ENCODE measurements at regions not wholly inside any gene's neighbourhood (a gene's known extent, or its start where the extent isn't known, plus 50 kb on each side); places are given as distances from the start of the nearest gene placed in this dataset.
A peak's percentile ranks its signal among the peaks of the same experiment; 100 is the strongest.

DNA sequence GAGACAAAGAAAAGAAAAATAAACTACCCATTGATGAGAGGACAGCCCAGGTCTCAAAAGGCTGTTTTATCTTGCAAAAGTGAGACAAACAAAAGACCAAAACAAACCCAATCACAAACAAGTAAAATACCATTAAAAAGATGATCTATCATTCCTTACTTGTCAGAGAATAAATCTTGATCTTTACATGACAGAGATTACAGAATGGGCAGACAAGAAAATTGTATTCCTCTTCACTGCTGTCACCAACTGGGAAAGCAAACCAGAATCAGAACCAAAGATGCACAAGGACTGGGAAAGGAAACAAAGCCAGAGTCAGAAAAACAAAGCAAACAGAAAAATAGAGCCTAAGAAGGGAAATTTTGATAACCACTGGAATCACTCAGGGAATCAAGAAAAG is 444.0 kb upstream of the PDE3A start:
- no peak for DNase-seq

DNA sequence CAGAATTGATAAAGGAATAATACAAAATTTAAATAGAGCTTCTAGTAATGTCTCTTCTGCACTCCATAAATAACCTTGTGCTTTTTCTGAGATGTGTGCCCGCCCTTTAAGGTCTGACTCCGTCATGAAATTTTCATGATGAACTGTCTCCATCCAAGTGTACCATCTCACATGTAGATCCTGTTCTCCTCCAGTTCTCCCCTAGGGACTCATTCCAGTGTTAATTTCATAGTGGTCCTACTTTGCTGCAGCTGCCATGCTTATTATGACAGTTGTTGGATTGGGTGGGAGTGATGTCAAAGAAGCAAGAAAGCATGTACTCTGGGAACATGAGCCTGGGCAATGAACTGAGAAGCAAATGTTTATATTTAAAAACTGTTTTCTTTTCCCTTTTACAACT is 442.5 kb upstream of the PDE3A start:
- DNase-seq = peak in 1 of 2 experiments; percentile 11

DNA sequence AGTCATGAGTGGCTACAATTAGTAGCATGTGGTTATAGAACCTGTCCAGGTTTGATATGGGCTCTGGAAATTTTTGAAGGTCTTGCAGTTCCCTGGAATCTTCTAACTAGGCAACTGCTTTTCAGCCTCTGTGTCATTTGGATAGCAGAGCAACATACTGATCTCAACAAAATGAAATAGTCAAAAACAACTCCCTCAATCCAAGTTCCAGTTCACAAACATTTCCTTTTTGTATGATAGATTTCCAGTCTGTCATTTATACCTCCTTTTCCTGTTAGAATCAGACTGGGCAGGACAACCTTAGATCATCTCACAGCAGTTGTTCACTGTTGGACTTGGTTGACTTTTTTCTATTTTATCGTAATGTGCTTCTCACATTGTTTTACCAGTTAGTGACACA is 442.1 kb upstream of the PDE3A start:
- DNase-seq = no peak

DNA sequence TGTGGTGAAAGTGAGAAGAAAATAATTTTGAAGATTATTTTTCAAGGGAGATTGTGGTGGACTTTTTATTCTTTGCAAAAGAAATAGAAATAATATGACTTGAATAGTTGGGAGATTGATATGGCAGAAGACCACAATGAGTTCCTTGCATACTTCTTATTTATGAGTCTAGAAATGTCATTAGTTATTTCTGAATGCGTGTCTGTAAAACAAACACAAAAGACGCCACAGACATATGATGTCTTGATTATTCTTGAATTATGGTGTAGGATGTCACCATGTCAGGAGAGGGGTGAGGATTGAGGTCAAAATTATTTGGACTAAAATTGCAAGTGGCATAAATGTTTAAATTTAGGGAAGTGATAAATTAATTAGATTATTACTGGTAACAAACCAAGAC is 440.7 kb upstream of the PDE3A start:
- no peak for DNase-seq

DNA sequence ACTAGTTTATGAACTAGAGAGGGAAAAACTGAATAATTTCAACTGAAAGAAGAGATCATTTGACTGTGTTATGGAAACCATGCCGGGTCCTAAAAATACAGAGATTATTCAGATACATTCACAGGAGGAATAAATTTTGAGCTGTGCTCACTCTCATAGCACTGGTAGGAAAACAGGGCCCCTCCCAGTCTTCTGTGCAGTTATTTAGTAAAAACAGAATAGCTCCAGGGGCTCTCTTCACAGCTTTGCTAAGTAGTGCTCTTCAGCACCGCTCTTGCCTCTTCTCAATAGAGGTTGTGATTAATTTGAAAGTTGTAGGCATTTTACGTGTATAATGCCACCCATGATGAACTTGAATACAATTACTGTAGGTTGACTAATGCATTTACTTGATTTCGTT is 435.9 kb upstream of the PDE3A start:
- DNase-seq = no peak

DNA sequence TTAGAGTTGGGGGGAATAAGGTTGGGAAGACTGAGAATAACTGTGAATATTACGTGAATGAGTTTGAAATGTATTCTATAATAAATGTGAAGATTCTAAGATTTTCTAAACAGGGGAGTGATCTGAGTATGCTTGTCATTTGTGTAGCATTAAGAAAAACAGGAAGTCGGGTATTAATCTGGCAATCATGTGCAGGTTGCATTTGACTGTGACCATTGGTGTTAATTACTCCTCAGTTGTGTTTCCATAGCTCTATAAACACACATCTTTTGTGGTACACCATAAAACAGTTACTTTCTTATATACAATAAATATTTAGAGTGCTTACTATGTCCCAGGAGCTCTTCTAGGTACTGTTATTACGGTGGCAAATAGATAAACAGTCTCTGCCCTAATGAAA is 434.4 kb upstream of the PDE3A start:
- no peak for DNase-seq

DNA sequence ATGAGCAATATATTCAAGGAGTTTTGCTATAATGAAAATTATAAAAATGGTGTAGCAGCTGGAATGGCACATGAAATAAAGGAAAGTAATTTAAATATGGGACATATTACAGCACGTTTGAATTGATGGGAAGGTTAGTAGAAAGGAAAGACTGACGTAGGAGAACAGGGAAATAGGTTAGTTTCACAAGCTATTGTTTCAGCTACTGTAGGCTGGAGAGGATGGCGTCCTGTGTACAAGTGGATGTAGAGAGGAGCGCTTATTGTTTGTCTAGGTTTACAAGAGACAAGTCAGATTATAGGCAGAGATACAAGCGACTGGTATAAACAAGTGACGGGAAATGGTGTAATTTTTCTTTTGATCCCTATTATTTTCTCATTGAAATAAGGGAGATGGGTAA is 431.2 kb upstream of the PDE3A start:
- DNase-seq = no peak

DNA sequence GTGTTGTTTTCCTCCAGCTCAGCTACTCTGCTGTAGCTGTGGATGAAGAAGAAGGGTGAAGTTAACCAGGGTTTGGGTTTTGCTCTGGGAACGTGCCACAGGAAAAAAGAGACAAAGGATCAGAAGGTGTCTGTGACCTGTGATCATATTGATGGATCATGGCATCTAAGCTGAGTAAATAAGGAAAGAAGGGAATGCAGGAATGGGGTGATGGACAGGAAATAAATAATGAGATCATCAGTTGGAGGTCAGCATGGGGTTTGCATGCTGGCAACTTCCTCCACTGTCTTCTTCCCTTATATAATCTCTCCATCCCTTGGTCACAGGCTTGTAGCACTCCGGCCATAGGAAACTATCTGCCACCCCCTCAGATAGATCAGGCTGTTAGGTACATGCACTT is 430.3 kb upstream of the PDE3A start:
- no peak for DNase-seq

DNA sequence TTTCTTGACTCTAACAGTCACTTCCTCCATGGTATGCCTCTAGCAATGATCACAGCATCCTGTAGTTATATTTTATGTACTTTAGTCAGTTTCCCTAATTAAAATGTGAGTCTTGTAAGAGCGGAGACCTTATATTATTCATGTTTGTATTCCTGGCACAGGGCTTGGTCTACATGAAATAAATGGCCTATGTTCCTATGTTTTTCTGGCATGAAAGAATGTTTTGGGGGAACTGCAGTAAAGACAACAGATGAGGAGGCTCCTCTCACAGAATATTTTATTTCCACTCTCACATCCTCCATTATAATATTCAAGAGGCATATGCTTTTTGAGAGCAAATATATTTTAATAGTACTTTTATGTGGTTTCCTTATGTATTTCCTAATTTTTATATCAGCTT is 429.8 kb upstream of the PDE3A start:
- DNase-seq = no peak

DNA sequence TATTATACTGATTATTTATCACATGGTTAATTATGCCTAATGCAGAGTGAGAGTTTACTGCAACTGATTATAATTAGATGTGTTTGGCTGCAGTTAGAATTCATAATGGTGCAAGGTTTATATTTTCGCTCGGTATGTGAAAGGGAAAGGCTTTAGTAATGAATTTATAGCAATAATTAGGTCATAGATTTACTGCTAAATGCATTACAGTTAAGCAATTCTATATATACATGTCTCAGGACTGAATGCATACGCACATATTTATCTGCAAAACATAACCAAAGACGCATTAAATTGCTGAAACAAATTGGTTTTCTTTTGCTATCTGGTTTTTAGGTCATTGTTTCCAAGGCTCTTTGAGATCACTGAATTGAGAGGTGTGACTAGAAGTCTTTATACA is 428.1 kb upstream of the PDE3A start:
- no peak for DNase-seq

DNA sequence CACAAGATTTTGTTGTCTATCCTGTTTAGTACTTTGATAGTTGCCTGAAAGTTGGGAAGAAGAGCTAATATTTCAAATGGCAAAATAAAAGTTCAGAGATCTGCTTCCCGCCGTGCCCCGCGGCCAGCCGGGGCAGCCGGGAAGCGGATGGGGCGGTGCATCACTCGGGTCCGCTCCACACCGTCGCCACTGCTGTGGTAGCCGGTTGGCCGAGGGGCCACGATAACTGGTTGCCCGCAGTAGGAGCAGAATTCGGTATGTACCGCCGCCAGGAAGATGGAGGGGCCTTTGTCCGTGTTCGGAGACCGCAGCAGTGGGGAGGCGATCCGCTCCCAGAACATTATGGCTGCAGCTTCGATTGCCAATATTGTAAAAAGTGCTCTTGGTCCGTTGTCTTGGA is 427.2 kb upstream of the PDE3A start:
- no peak for DNase-seq

DNA sequence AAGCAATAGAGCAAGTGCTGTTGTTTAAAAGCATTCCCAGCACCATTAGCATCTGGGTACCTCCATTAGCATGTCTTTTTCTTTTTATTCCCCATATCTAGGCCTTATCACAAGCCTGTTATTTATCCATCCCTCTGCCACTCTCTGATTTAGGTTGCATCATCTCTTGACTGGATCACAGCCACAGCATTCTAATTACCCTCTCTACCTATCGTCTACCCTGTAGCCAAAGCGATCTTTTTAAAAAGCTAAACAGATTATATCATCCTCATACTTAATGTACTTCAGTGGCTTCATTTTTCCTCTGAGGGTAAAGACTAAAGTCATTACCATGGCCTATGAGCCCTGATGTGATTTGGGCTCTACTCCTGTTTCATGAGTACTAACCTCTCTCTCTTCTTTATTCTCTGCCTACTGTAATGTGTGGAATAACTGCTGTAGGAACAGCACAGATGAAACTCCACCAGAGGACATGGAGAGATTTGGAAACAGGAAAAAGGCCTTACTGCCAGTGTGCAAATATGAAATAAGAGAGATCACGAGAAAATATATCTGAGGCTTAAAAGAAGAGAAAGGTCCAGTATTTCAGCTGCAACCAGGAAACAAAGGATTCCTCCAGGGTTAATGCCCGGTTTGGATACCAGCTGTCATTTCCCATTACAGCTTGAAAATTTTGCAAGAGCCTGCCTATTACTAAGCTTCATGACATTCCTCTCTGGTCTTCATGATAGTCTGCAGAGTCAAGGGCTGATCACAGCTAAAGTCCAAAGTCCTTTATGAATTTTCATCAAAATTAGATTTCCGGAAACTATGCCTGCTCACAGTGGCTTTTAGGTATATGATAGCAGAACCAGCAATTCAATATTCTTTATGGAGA is 422.5 kb upstream of the PDE3A start:
- no peak for DNase-seq

DNA sequence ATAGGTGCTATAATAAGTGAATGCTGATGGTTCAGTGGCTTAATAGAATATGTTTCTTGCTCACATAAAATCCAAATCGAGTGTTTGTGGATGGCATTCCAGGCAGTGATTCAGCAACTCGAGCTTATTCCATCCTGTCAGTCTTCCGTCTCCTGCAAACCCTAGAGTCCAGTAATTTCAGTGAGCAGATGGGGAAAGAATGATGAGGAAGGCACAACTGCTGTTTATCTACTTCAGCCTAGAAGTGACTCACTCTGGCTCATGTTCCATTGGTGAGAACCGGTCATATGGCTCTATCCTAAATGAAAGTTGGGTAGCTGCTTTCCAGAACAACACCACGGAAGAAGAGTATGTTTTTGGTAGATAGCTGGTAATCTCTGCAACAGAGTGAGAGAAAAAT is 421.8 kb upstream of the PDE3A start:
- no peak for DNase-seq

DNA sequence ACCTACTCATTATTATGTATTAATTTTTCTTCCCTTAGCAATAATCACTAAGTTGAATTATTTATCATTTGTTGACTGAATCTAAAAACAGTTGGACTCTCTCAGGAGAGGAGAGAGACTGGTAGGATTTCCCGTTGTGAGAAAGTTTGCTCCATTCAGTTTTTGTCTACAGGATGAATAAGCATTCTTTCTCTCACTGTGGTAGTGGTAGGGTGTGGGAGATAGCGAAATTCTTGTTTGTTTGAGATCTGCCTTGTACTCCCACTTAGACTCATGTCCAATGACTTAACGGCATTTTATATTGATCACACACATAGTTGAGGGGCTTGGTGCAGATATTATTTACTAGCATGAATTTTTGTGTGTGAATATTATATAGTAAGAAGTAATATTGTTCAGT is 421.0 kb upstream of the PDE3A start:
- no peak for DNase-seq

DNA sequence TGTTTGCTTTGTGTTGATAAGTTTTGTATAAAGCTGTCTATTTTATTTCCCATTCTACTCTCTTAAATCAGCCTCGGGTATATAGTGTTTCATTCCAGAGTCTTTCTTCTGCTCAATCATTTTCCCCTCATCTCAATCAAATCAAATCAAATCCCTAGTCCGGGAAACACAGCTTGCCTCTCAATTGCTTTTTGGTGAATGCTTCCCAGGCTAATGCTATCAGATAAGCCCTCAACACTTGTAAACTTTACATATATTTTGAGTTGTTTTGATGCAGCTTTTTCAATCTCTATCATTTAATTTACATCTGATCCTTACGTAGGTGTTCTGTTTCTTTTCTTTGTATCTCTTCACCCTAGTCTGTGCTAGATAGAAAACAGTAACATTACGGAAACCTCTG is 416.7 kb upstream of the PDE3A start:
- no peak for DNase-seq

DNA sequence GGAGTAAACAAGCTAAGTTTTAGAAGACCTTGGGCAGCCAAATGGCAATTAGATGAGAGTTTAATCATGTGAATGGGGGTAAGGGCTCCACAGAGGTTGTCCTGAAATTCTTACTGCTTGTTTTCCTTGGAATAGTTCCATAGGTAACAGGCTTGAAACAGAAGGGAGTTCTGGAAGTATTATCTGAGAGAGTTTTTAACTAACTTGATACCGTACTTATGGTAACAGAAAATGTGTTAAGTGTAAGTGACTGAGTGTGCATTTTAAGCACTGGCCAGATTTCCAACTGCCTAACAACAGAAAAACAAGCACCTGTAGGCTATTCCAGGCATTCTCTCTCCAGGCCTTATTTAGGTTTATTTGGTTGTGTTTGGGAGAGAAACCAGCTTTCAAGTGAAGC is 414.6 kb upstream of the PDE3A start:
- no peak for DNase-seq

DNA sequence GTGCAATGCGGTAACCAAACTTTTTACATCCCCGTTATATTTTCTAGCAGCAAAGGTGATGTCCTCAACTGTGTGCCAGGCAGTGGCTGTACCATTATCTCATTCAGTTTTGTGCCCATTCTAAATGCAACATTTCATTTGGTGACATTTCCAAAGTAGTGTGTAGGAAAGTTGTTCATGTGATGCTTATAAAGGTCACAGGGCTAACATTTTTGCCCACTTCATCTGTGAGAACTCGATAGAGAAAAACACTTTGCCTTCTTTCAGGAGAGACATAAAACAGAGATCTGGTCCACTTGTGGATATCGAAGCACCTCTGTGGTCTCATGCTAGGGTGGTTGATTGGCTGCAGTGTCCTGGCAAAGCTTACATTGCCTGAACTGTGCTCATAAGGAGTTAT is 414.2 kb upstream of the PDE3A start:
- no peak for DNase-seq

DNA sequence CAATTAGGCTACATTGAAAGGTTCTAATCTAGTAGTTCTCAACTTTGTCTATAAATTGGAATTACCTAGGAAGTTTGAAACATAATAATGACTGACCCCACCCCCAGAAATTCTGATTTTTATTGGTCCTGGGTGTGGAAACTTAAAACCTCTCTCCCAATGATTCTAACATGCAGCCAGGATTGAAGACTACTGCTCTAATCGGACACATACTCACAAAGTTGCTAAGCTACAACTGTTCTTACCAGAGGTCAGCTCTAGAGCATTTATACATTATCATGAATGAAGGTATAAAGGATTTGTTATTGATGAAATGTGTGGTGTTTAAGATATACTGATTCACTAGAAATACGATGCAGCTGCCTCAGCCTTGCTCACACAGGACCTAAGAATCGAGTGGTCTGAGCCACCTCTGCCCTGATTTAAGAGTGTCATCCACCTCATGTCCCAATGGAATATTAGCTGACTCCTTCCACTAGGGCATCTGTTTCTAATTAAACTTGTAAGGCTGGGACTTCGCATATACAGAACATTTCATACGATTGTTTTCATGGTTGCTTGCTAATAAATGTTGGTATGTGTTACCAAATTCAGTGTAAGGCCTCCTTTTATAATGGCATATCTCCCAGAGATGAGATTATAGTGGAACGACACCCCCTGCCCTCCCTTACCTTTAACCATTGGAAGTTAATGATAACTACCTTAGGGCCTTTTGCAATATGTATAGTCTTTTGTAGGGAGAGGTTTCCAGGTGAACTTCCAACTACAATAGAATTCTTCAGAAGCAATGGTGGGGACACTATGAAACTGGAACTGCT is 410.8 kb upstream of the PDE3A start:
- no peak for DNase-seq

DNA sequence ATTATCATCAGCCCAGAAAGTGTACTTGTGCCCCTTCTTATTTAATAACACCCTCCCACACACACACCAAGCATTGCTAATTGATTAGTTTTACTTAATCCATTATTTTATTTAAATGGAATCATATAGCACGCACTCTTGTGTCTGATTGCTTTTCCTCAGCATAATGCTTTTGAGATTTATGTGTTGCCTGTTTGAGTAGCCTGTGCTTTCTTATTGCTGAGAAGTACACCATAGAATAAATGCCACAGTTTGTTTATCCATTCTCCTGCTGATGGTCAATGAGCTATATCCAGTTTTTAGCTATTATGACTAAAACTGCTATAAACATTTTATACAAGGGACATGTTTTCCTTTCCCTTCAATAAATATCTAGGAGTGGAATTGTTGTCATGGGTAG is 409.9 kb upstream of the PDE3A start:
- DNase-seq = no peak

DNA sequence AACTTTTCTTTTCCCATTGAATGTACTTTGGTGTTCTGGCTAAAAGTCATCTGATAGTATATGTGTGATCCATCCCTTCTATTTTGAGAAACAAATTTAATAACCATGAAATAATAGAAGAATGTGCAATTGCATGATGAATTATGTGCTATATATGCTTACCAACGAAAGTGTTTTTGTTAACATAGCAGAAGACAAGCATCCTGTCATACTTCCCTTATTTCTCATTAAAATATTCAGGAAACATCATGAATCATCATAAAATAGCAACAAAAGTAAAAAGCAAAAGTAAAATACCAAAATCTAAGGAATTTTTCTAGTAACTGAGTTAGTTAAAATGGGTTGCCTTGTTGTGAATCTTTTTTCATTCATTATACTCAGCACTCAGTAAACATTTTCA is 409.0 kb upstream of the PDE3A start:
- DNase-seq = no peak

DNA sequence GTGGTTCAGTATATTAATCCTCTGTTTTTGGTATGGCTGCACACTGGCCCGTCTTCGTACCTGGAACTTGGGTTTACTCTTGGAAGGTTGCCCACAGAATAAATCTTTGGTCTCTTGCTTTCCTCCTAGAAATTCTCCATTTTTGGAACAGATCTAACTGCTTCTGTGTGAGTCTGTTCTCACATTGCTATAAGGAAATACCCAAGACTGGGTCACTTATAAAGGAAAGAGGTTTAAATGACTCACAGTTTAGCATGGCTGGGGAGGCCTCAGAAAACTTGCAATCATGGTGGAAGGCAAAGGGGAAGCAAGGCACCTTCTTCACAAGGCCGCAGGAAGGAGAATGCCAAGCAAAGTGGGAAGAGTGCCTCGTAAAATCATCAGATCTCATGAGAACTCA is 407.8 kb upstream of the PDE3A start:
- DNase-seq = no peak

DNA sequence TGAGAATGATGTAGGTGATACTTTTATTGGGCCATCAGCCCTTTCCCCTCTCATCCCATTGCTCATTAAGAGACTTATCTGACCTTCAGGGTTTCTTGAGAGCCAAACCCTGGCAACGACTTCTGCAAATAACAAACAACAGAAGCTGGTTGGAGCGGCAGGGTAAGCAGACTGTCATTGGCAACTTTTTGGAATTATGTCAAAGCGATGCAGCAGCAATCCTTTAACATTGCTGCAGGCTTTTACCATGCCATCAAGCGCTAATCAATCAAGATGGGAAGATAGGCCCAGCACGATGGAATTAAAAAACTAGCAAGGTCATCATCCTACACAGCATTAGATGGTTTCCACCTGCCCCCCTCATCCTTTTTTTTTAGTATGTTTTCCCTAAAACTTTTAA is 406.1 kb upstream of the PDE3A start:
- DNase-seq = no peak

DNA sequence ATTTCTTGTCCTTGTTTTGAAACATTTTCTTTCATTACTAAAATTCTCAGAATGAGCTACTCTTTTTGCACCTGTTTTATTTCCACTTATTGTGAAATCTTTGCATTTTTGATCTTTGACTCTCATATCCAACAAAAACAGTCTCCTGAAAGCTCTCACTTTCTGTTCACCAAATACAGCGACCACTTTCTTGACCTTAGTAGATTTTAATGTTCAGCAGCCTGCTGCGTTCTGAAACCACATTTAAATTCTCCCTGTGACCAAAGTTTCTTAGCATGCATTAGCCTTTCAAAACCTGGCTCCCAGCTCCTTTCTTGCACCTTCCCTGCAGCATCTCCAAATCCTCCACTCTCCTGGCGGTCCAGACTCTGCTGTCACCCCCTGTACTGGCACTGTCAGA is 404.4 kb upstream of the PDE3A start:
- DNase-seq = no peak

DNA sequence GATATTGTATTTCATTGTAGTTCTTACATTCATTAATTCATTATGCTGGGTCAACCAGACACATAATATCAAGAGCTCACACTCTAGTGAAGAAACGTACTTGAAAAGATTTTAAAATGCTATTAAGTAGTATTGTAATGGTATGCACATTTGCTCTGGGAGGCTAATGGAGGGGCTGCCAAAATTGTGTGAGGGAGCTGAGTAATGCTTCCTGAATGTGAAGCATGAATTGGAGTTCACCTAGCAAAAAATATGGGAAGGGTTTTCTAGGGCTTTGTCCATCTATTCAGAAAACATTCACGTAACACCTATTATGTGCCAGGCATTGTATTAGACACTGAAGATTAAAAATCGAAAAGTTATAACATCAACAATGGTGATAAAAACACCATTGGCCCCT is 403.8 kb upstream of the PDE3A start:
- DNase-seq = no peak
